Adrenal gland (tissue), 9 donors: ENCODE measurements at regions not wholly inside any gene's neighbourhood (a gene's known extent, or its start where the extent isn't known, plus 50 kb on each side); places are given as distances from the start of the nearest gene placed in this dataset.

Experiments used
- DNase-seq, 7 donors: peaks; one replicate each; pipeline ENCODE4 v3.0.0-alpha.2; 2019 to 2020
- H3K27ac ChIP-seq, 5 donors: fragments of 200-600 bp; sonication (generic) in 4 of 5; 1 replicate in 3 of 5; 2 replicates in 2 of 5; pipeline versions ENCODE4 v1.5.1 to v1.8.0; 2016 to 2020; ENCODE audit warnings: mild to moderate bottlenecking in 1 of 5
- H3K27me3 ChIP-seq: fragments of 200-600 bp; 2 replicates; pipeline ENCODE4 v1.8.0; 2021
- H3K36me3 ChIP-seq, 2 donors: fragments of 200-600 bp; replicated peaks in 1 of 2; 1 replicate in 1 of 2; 2 replicates in 1 of 2; pipeline versions ENCODE4 v1.5.1 to v1.8.0; 2018 to 2022
- H3K4me1 ChIP-seq, 2 donors: fragments of 200-600 bp; replicated peaks in 1 of 2; 1 replicate in 1 of 2; 2 replicates in 1 of 2; pipeline versions ENCODE4 v1.5.1 to v1.8.0; 2018 to 2021
- H3K4me3 ChIP-seq, 4 donors: fragments of 200-600 bp; sonication (generic) in 3 of 4; one replicate each; pipeline ENCODE4 v1.5.1; 2016 to 2018
- H3K9me3 ChIP-seq, 3 donors: fragments of 200-600 bp; sonication (generic) in 1 of 3; replicated peaks in 1 of 3; 1 replicate in 2 of 3; 2 replicates in 1 of 3; pipeline versions ENCODE4 v1.5.1 to v1.8.0; 2016 to 2021
- CTCF ChIP-seq, 6 experiments: fragments of 450-650 bp in 4 of 6; fragments of 200-600 bp in 2 of 6; sonication (generic) in 1 of 6; IDR thresholded peaks; 1 replicate in 5 of 6; 2 replicates in 1 of 6; pipeline versions ENCODE4 v1.5.1 to v1.8.0; 2016 to 2021; ENCODE audit warnings: antibody characterized with exemption in 6 of 6, mild to moderate bottlenecking in 2 of 6, moderate library complexity in 1 of 6
- POLR2A ChIP-seq, 2 donors: fragments of 450-650 bp; IDR thresholded peaks; one replicate each; pipeline ENCODE4 v1.6.1; 2017; ENCODE audit warnings: antibody characterized with exemption in 2 of 2, mild to moderate bottlenecking in 2 of 2, moderate library complexity in 1 of 2
- WGBS, 4 donors: extraction: QIAGEN DNeasy Blood & Tissue Kit in 2 of 4; methylation state at CpG; one replicate each; pipeline versions ENCODE4 v1.1.5 to v1.1.7; 2013 to 2017; 5-methylcytosine and 5-hydroxymethylcytosine counted together
- intact Hi-C, 2 donors: fragments of 100-400 bp; cut with DNase I; formaldehyde crosslinking; loops; one replicate each; pipeline versions ENCODE4 v1.14.1 to v1.15.0; 2022 to 2023
- donor health status: healthy with polysubstance abuse.
- donor health status: Bipolar disorder and iron deficiency.
- donor health status: DM: yes; HTN: yes; CAD: no.
- donor health status: DM: no; HTN: no; CAD: no.
- donor health status: DM: no; HTN: no; CAD: no.

DNA sequence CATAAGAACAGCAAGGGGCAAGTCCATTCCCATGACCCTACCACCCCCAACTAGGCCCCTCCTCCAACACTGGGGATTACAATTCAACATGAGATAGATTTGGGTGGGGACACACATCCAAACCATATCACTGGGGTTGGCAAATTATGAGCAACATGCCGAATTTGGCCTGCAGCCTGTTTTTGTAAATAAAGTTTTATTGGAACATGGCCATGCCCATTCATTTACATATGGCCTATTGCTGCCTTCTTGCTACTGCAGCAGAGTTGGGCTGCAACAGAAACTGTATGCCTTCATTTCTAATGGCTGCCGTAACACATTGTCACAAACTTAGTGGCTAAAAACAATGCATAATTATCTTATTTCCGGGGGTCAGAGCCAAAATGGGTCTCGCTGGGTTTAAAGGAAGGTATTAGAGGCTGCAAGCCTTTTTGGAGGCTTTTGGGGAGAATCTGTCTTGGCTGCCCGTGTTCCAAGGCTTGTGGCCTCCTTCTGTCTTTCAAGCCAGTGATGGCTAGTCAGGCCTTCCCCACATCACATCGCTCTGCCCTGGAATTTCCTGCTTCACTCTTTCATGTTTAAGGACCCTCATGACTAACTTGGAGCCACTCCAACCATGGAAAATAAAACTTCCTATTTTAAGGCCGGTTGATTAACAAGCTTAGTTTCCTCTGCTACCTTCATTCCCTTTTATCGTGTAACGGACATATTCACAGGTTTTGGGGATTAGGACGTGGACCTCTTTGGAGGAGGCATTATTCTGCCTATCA is 428.5 kb upstream of the PROK2 start:
- WGBS, 4 donors, result 74 to 76% (median 75%) methylated on average over 9 to 10 of the region's 10 CpGs
- intact Hi-C loops, result no loop called here
- TF ChIP-seq CTCF (IDR thresholded peaks at IDR 0.05) (no peak), POLR2A (IDR thresholded peaks at IDR 0.05) (no peak)
- Histone ChIP-seq H3K4me1 (no peaks in the 10 kb centered on the region), H3K27me3 (no peaks in the 10 kb centered on the region), H3K36me3 (no peaks in the 10 kb centered on the region), H3K9me3 (no peaks in the 10 kb centered on the region), H3K4me3 (no peak overlapping the region), H3K27ac (no peak overlapping the region)
- DNase-seq, result no peak

GRCh38 chr3:72212396-72212795 is 427.4 kb upstream of the PROK2 start:
- DNase-seq, result no peak
- no peaks in the 10 kb centered on the region for H3K4me1 ChIP-seq
- H3K9me3 ChIP-seq, result no peaks in the 10 kb centered on the region
- no peaks in the 10 kb centered on the region for H3K27me3 ChIP-seq
- H3K36me3 ChIP-seq, result no peaks in the 10 kb centered on the region
- 86 to 94% (median 90%) methylated on average over 4 of the region's 4 CpGs for WGBS, 4 donors
- no peak overlapping the region for H3K4me3 ChIP-seq
- no peak overlapping the region for H3K27ac ChIP-seq
- intact Hi-C loops, result no loop called here
- TF ChIP-seq CTCF (IDR thresholded peaks at IDR 0.05) (no peak), POLR2A (IDR thresholded peaks at IDR 0.05) (no peak)

DNA sequence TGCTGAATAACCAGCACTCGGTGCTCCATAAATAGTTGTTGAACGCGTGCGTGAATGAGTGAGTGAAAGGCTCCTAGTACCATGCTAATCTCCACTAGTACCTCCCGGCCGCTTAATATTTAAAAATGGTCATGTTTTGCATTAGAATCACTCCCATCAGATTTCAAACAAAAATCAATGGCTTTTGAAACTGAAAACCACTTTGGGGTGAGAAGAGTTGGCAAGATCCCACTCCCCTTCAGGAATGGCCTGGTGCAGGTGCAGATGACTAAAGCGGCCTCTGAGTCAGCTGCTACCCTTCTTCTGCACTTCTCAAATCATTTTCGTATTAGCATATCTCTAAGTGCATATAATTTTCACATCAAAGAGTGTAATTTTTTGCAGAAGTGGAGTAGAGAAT is 425.3 kb upstream of the PROK2 start:
- no peaks in the 10 kb centered on the region for H3K4me1 ChIP-seq
- no peak for TF ChIP-seq CTCF (IDR thresholded peaks at IDR 0.05)
- no peak for TF ChIP-seq POLR2A (IDR thresholded peaks at IDR 0.05)
- intact Hi-C loops, result no loop called here
- no peaks in the 10 kb centered on the region for H3K27me3 ChIP-seq
- DNase-seq, result no peak
- H3K27ac ChIP-seq, result no peak overlapping the region
- 88 to 90% (median 89%) methylated on average over 8 of the region's 8 CpGs for WGBS, 4 donors
- no peaks in the 10 kb centered on the region for H3K9me3 ChIP-seq
- no peaks in the 10 kb centered on the region for H3K36me3 ChIP-seq
- no peak overlapping the region for H3K4me3 ChIP-seq

- 71 to 81% (median 75%) methylated on average over 8 of the region's 8 CpGs for WGBS, 4 donors
- Histone ChIP-seq H3K4me1 (no peaks in the 10 kb centered on the region), H3K27me3 (no peaks in the 10 kb centered on the region), H3K27ac (no peak overlapping the region), H3K9me3 (no peaks in the 10 kb centered on the region), H3K36me3 (no peaks in the 10 kb centered on the region), H3K4me3 (no peak overlapping the region)
- intact Hi-C loops, result no loop called here
- no peak for DNase-seq
- TF ChIP-seq CTCF (IDR thresholded peaks at IDR 0.05) (no peak), POLR2A (IDR thresholded peaks at IDR 0.05) (no peak)
These were observed 420.4 kb upstream of the PROK2 start for GRCh38 chr3:72205297-72205826.
